SK-N-SH treated with all-trans-retinoic acid at 6 μM for 48 hours (cell line): ENCODE measurements at regions not wholly inside any gene's neighbourhood (a gene's known extent, or its start where the extent isn't known, plus 50 kb on each side); places are given as distances from the start of the nearest gene placed in this dataset.

Source experiments
- BACH2 ChIP-seq: fragments of 250-450 bp; sonication (Bioruptor Pico); IDR thresholded peaks from 2 replicates; pipeline ENCODE4 v1.9.0; 2021; ENCODE audit warnings: mild to moderate bottlenecking, borderline replicate concordance
- CREB5 ChIP-seq: fragments of 250-450 bp; sonication (Bioruptor Pico); IDR thresholded peaks from 2 replicates; pipeline ENCODE4 v1.5.1; 2020; ENCODE audit warnings: low read depth, mild to moderate bottlenecking, moderate library complexity
- CSDC2 ChIP-seq: fragments of 250-450 bp; sonication (Bioruptor Pico); IDR thresholded peaks from 2 replicates; pipeline ENCODE4 v1.5.0; 2020; ENCODE audit warnings: mild to moderate bottlenecking, moderate library complexity
- ESRRG ChIP-seq: fragments of 250-450 bp; sonication (Bioruptor Pico); IDR thresholded peaks from 2 replicates; pipeline ENCODE4 v1.6.1; 2021; ENCODE audit warnings: mild to moderate bottlenecking
- GLIS3 ChIP-seq: fragments of 250-450 bp; sonication (Bioruptor Pico); IDR thresholded peaks from 2 replicates; pipeline ENCODE4 v1.5.0; 2020; ENCODE audit warnings: mild to moderate bottlenecking, moderate library complexity
- ISL1 ChIP-seq: fragments of 250-450 bp; sonication (Bioruptor Pico); IDR thresholded peaks from 2 replicates; pipeline ENCODE4 v2.1.2; 2022; ENCODE audit warnings: mild to moderate bottlenecking, moderate library complexity
- PATZ1 ChIP-seq: fragments of 250-450 bp; sonication (Bioruptor Pico); IDR thresholded peaks from 2 replicates; pipeline ENCODE4 v1.8.0; 2020; ENCODE audit warnings: mild to moderate bottlenecking, moderate library complexity, borderline replicate concordance
- POU6F1 ChIP-seq: fragments of 250-450 bp; sonication (Bioruptor Pico); IDR thresholded peaks from 2 replicates; pipeline ENCODE4 v1.8.0; 2021; ENCODE audit warnings: low read depth, mild to moderate bottlenecking, moderate library complexity, borderline replicate concordance

- TF ChIP-seq ESRRG (CRISPR knock-in tag) (no peak), POU6F1 (no peak), GLIS3 (CRISPR knock-in tag) (no peak), ISL1 (CRISPR knock-in tag) (no peak), PATZ1 (CRISPR knock-in tag) (no peak), CSDC2 (no peak), CREB5 (CRISPR knock-in tag) (no peak), BACH2 (CRISPR knock-in tag) (no peak)
Observed at GRCh38 chr13:75123428-75123827, 358.5 kb downstream of the TBC1D4 start.
